Activated T-cell treated with anti-CD3 and anti-CD28 coated beads, Interleukin-2, amount 50 U/mL, for 4 hours (primary cell): ENCODE measurements at regions not wholly inside any gene's neighbourhood (a gene's known extent, or its start where the extent isn't known, plus 50 kb on each side); places are given as distances from the start of the nearest gene placed in this dataset.

Experiments
- ATAC-seq, 2 donors: fragments of 200-7000 bp; cut with Tn5 transposase; one replicate each; pipeline ENCODE4 v1.10.0; 2021
- DNase-seq: peaks from one replicate; pipeline ENCODE4 v3.0.0-alpha.2; 2020
- H3K27me3 Mint-ChIP-seq: one replicate; pipeline ENCODE4 v1.8.0; 2021; ENCODE audit warnings: low read depth, mixed read lengths
- H3K36me3 Mint-ChIP-seq: one replicate; pipeline ENCODE4 v1.8.0; 2022; ENCODE audit warnings: mixed read lengths; ENCODE audit not compliant: insufficient read depth
- H3K4me1 Mint-ChIP-seq: one replicate; pipeline ENCODE4 v1.8.0; 2021; ENCODE audit warnings: low read depth, mixed read lengths
- H3K4me3 Mint-ChIP-seq: one replicate; pipeline ENCODE4 v1.8.0; 2021; ENCODE audit warnings: mild to moderate bottlenecking, moderate library complexity, mixed read lengths
- H3K9me3 Mint-ChIP-seq: one replicate; pipeline ENCODE4 v1.8.0; 2021; ENCODE audit warnings: mixed read lengths

GRCh38 chr20:23188377-23189169 lies 102.4 kb upstream of the CD93 start:
- ATAC-seq (no peak), DNase-seq (no peak)
- Mint-ChIP-seq H3K4me1 (no peaks in the 10 kb centered on the region), H3K27me3 (peaks cover 7% of the 10 kb centered on the region), H3K4me3 (no peak overlapping the region), H3K36me3 (no peaks in the 10 kb centered on the region), H3K9me3 (no peaks in the 10 kb centered on the region)

- Mint-ChIP-seq H3K9me3 (no peaks in the 10 kb centered on the region), H3K4me3 (no peak overlapping the region), H3K27me3 (peaks cover 7% of the 10 kb centered on the region), H3K36me3 (no peaks in the 10 kb centered on the region), H3K4me1 (no peaks in the 10 kb centered on the region)
- ATAC-seq (no peak), DNase-seq (no peak)
Measured at GRCh38 chr20:23187751-23188150, 101.6 kb upstream of the CD93 start.

- Mint-ChIP-seq H3K36me3 (no peaks in the 10 kb centered on the region), H3K9me3 (peaks cover 1% of the 10 kb centered on the region), H3K27me3 (peaks cover 2% of the 10 kb centered on the region), H3K4me3 (no peak overlapping the region), H3K4me1 (no peaks in the 10 kb centered on the region)
- ATAC-seq (no peak), DNase-seq (no peak)
Measured at GRCh38 chr20:23186808-23187207, 100.7 kb upstream of the CD93 start.

- no peaks in the 10 kb centered on the region for H3K4me1 Mint-ChIP-seq
- H3K4me3 Mint-ChIP-seq, result no peak overlapping the region
- H3K27me3 Mint-ChIP-seq, result peaks cover 11% of the 10 kb centered on the region
- DNase-seq (no peak), ATAC-seq (no peak)
- H3K36me3 Mint-ChIP-seq, result no peaks in the 10 kb centered on the region
- H3K9me3 Mint-ChIP-seq, result peaks cover 3% of the 10 kb centered on the region
Measured at GRCh38 chr20:23180451-23180921, 94.4 kb upstream of the CD93 start.

- DNase-seq (no peak), ATAC-seq (no peak)
- peaks cover 3% of the 10 kb centered on the region for H3K9me3 Mint-ChIP-seq
- peaks cover 15% of the 10 kb centered on the region for H3K27me3 Mint-ChIP-seq
- no peaks in the 10 kb centered on the region for H3K4me1 Mint-ChIP-seq
- no peak overlapping the region for H3K4me3 Mint-ChIP-seq
- H3K36me3 Mint-ChIP-seq, result no peaks in the 10 kb centered on the region
Measured at GRCh38 chr20:23179766-23180403, 93.8 kb upstream of the CD93 start.

- DNase-seq (no peak), ATAC-seq (no peak)
- Mint-ChIP-seq H3K36me3 (no peaks in the 10 kb centered on the region), H3K4me1 (no peaks in the 10 kb centered on the region), H3K4me3 (no peak overlapping the region), H3K27me3 (peaks cover 17% of the 10 kb centered on the region), H3K9me3 (peaks cover 3% of the 10 kb centered on the region)
Measured at GRCh38 chr20:23178806-23179205, 92.7 kb upstream of the CD93 start.

- H3K36me3 Mint-ChIP-seq, result no peaks in the 10 kb centered on the region
- H3K27me3 Mint-ChIP-seq, result peaks cover 19% of the 10 kb centered on the region
- DNase-seq (no peak), ATAC-seq (no peak)
- H3K9me3 Mint-ChIP-seq, result no peaks in the 10 kb centered on the region
- H3K4me1 Mint-ChIP-seq, result no peaks in the 10 kb centered on the region
- no peak overlapping the region for H3K4me3 Mint-ChIP-seq
Measured at GRCh38 chr20:23174821-23175220, 88.7 kb upstream of the CD93 start.

GRCh38 chr20:23167431-23167830 lies 81.3 kb upstream of the CD93 start:
- DNase-seq, result no peak
- no peaks in the 10 kb centered on the region for H3K9me3 Mint-ChIP-seq
- H3K4me3 Mint-ChIP-seq, result no peak overlapping the region
- H3K27me3 Mint-ChIP-seq, result no peaks in the 10 kb centered on the region
- ATAC-seq, result no peak
- no peaks in the 10 kb centered on the region for H3K36me3 Mint-ChIP-seq
- H3K4me1 Mint-ChIP-seq, result no peaks in the 10 kb centered on the region

GRCh38 chr20:23166563-23166962 lies 80.4 kb upstream of the CD93 start:
- no peak for DNase-seq
- no peak overlapping the region for H3K4me3 Mint-ChIP-seq
- no peaks in the 10 kb centered on the region for H3K9me3 Mint-ChIP-seq
- H3K4me1 Mint-ChIP-seq, result no peaks in the 10 kb centered on the region
- H3K27me3 Mint-ChIP-seq, result peaks cover 2% of the 10 kb centered on the region
- no peak for ATAC-seq
- no peaks in the 10 kb centered on the region for H3K36me3 Mint-ChIP-seq

GRCh38 chr20:23165964-23166363 lies 79.8 kb upstream of the CD93 start:
- Mint-ChIP-seq H3K36me3 (no peaks in the 10 kb centered on the region), H3K9me3 (no peaks in the 10 kb centered on the region), H3K4me3 (no peak overlapping the region), H3K27me3 (peaks cover 2% of the 10 kb centered on the region), H3K4me1 (no peaks in the 10 kb centered on the region)
- DNase-seq (no peak), ATAC-seq (no peak)

GRCh38 chr20:23165307-23165750 lies 79.2 kb upstream of the CD93 start:
- H3K36me3 Mint-ChIP-seq, result no peaks in the 10 kb centered on the region
- H3K27me3 Mint-ChIP-seq, result peaks cover 2% of the 10 kb centered on the region
- H3K9me3 Mint-ChIP-seq, result no peaks in the 10 kb centered on the region
- peaks cover 2% of the 10 kb centered on the region for H3K4me1 Mint-ChIP-seq
- DNase-seq, result no peak
- ATAC-seq, result no peak
- no peak overlapping the region for H3K4me3 Mint-ChIP-seq

GRCh38 chr20:23164176-23164601 lies 78.1 kb upstream of the CD93 start:
- DNase-seq (no peak), ATAC-seq (no peak)
- no peaks in the 10 kb centered on the region for H3K9me3 Mint-ChIP-seq
- H3K36me3 Mint-ChIP-seq, result no peaks in the 10 kb centered on the region
- no peak overlapping the region for H3K4me3 Mint-ChIP-seq
- H3K27me3 Mint-ChIP-seq, result peaks cover 2% of the 10 kb centered on the region
- H3K4me1 Mint-ChIP-seq, result peaks cover 7% of the 10 kb centered on the region

- Mint-ChIP-seq H3K36me3 (no peaks in the 10 kb centered on the region), H3K27me3 (peaks cover 4% of the 10 kb centered on the region), H3K9me3 (no peaks in the 10 kb centered on the region), H3K4me3 (no peak overlapping the region), H3K4me1 (peaks cover 9% of the 10 kb centered on the region)
- DNase-seq, result no peak
- no peak for ATAC-seq
Measured at GRCh38 chr20:23163562-23163961, 77.4 kb upstream of the CD93 start.

- no peak for DNase-seq
- Mint-ChIP-seq H3K27me3 (peaks cover 4% of the 10 kb centered on the region), H3K4me1 (peaks cover 9% of the 10 kb centered on the region), H3K4me3 (no peak overlapping the region), H3K36me3 (no peaks in the 10 kb centered on the region), H3K9me3 (no peaks in the 10 kb centered on the region)
- no peak for ATAC-seq
Measured at GRCh38 chr20:23162887-23163286, 76.8 kb upstream of the CD93 start.
